ENCODE measurements at regions not wholly inside any gene's neighbourhood (a gene's known extent, or its start where the extent isn't known, plus 50 kb on each side); places are given as distances from the start of the nearest gene placed in this dataset.

DNA sequence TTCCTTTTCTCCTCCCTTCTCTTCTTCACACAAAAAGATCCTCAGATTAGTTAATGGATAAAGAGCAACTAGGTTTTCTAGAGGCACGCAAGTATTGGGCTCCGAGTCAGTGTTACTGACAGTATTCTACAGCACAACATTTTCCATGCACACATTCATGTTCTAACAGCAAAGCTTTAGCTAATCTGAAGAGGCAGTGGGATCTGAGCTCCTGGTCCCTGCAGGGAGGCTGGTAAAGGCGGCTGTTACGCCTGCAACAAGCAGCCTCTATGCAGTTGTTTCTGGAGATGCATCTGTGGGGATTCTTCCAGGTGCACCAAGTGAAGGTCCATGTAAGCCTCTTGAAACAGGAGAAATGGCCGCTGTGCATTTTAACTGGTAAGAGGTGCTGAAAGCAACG, 143.8 kb downstream of the EFNB2 start (continued):
- no peak for TF ChIP-seq JUNB (IDR thresholded peaks at IDR 0.05; ENCODE audit: unreplicated experiment)
- TF ChIP-seq POLR2AphosphoS5 (IDR thresholded peaks at IDR 0.05; ENCODE audit: low read depth) = no peak
- no peak for TF ChIP-seq NANOG (IDR thresholded peaks at IDR 0.05; ENCODE audit: borderline replicate concordance)
- TF ChIP-seq, protein P1, sequence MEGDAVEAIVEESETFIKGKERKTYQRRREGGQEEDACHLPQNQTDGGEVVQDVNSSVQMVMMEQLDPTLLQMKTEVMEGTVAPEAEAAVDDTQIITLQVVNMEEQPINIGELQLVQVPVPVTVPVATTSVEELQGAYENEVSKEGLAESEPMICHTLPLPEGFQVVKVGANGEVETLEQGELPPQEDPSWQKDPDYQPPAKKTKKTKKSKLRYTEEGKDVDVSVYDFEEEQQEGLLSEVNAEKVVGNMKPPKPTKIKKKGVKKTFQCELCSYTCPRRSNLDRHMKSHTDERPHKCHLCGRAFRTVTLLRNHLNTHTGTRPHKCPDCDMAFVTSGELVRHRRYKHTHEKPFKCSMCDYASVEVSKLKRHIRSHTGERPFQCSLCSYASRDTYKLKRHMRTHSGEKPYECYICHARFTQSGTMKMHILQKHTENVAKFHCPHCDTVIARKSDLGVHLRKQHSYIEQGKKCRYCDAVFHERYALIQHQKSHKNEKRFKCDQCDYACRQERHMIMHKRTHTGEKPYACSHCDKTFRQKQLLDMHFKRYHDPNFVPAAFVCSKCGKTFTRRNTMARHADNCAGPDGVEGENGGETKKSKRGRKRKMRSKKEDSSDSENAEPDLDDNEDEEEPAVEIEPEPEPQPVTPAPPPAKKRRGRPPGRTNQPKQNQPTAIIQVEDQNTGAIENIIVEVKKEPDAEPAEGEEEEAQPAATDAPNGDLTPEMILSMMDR (conservative IDR thresholded peaks at IDR 0.05; ENCODE audit: low read depth in 2 of 2) = no peak
- no peak for TF ChIP-seq CREB1 (CRISPR knock-in tag; IDR thresholded peaks at IDR 0.05; ENCODE audit: low read depth)
- no peak for TF ChIP-seq EZH2phosphoT487 (IDR thresholded peaks at IDR 0.05; ENCODE audit: unreplicated experiment)
- no peak for TF ChIP-seq ZNF114 (CRISPR knock-in tag; IDR thresholded peaks at IDR 0.05)
- no peak for TF ChIP-seq EZH2 (IDR thresholded peaks at IDR 0.05; ENCODE audit: low read depth, unreplicated experiment)
- TF ChIP-seq, protein P2, sequence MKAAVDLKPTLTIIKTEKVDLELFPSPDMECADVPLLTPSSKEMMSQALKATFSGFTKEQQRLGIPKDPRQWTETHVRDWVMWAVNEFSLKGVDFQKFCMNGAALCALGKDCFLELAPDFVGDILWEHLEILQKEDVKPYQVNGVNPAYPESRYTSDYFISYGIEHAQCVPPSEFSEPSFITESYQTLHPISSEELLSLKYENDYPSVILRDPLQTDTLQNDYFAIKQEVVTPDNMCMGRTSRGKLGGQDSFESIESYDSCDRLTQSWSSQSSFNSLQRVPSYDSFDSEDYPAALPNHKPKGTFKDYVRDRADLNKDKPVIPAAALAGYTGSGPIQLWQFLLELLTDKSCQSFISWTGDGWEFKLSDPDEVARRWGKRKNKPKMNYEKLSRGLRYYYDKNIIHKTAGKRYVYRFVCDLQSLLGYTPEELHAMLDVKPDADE (IDR thresholded peaks at IDR 0.05) = no peak

DNA sequence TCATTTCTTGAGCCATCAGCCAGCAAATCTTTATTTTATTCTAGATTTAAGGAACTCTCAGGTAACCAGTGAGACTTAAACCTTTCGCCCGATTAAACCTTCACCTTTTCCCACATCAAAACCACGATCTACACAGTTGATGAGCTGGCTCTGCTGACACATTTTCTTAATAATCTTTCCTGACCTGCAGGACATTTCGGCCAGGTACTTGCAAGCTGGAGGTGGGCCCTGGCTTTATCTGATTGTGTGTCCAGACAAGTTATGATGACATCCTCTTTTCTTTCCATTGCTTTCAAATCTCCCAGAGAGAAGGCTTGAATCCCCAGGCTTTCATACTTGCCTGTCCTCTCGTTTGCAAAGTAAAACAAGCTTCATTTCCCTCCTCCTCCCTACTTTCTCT, 144.2 kb downstream of the EFNB2 start:
- no peaks in the 10 kb centered on the region for H3K36me3 ChIP-seq (ENCODE audit: insufficient read depth)
- Mint-ChIP-seq H3K27me3 (ENCODE audit: insufficient read depth, low read depth, poor library complexity) (peaks cover 2% of the 10 kb centered on the region), H3K4me3 (no peak overlapping the region), H3K27ac (no peak overlapping the region), H3K9me3 (peaks cover 3% of the 10 kb centered on the region; the same call in 1 of the 3 replicates), H3K4me1 (peaks cover 13% of the 10 kb centered on the region; the same call in 2 of the 3 replicates), H3K36me3 (ENCODE audit: low read depth) (peaks cover 3% of the 10 kb centered on the region; the same call in 1 of the 3 replicates)
- peaks cover 14% of the 10 kb centered on the region; the same call in 1 of the 2 replicates for H3K9me2 ChIP-seq (ENCODE audit: insufficient read depth)
- no peak for DNase-seq (ENCODE audit: low spot score)
- H2AFZ ChIP-seq = peak overlapping the region; percentile 72; the same call in 1 of the 2 replicates
- H3K4me2 ChIP-seq = no peak overlapping the region
- no peak overlapping the region for H3K27ac ChIP-seq (ENCODE audit: low read depth)
- peaks cover 4% of the 10 kb centered on the region; the same call in 1 of the 2 replicates for H3K4me1 ChIP-seq (ENCODE audit: insufficient read depth)
- H4K20me1 ChIP-seq (replicated peaks; ENCODE audit: insufficient read depth) = no peaks in the 10 kb centered on the region
- no peak for ATAC-seq
- H3K4me3 ChIP-seq = no peak overlapping the region
- H3F3A ChIP-seq (replicated peaks; ENCODE audit: low read depth) = no peaks in the 10 kb centered on the region
- no peaks in the 10 kb centered on the region for H3K27me3 ChIP-seq (ENCODE audit: insufficient read depth)
- H3K79me2 ChIP-seq (replicated peaks; ENCODE audit: insufficient read depth) = no peaks in the 10 kb centered on the region
- no peak for TF ChIP-seq POLR2AphosphoS5 (IDR thresholded peaks at IDR 0.05; ENCODE audit: low read depth)
- no peak for TF ChIP-seq EZH2 (IDR thresholded peaks at IDR 0.05; ENCODE audit: low read depth, unreplicated experiment)
- no peak for TF ChIP-seq JUNB (IDR thresholded peaks at IDR 0.05; ENCODE audit: unreplicated experiment)
- no peak for TF ChIP-seq STAT1 (IDR thresholded peaks at IDR 0.05; ENCODE audit: unreplicated experiment)
- TF ChIP-seq ZNF114 (CRISPR knock-in tag; IDR thresholded peaks at IDR 0.05) = no peak
- TF ChIP-seq NANOG (IDR thresholded peaks at IDR 0.05; ENCODE audit: borderline replicate concordance) = no peak
- TF ChIP-seq, protein P3, sequence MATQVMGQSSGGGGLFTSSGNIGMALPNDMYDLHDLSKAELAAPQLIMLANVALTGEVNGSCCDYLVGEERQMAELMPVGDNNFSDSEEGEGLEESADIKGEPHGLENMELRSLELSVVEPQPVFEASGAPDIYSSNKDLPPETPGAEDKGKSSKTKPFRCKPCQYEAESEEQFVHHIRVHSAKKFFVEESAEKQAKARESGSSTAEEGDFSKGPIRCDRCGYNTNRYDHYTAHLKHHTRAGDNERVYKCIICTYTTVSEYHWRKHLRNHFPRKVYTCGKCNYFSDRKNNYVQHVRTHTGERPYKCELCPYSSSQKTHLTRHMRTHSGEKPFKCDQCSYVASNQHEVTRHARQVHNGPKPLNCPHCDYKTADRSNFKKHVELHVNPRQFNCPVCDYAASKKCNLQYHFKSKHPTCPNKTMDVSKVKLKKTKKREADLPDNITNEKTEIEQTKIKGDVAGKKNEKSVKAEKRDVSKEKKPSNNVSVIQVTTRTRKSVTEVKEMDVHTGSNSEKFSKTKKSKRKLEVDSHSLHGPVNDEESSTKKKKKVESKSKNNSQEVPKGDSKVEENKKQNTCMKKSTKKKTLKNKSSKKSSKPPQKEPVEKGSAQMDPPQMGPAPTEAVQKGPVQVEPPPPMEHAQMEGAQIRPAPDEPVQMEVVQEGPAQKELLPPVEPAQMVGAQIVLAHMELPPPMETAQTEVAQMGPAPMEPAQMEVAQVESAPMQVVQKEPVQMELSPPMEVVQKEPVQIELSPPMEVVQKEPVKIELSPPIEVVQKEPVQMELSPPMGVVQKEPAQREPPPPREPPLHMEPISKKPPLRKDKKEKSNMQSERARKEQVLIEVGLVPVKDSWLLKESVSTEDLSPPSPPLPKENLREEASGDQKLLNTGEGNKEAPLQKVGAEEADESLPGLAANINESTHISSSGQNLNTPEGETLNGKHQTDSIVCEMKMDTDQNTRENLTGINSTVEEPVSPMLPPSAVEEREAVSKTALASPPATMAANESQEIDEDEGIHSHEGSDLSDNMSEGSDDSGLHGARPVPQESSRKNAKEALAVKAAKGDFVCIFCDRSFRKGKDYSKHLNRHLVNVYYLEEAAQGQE (IDR thresholded peaks at IDR 0.05; ENCODE audit: unreplicated experiment) = no peak
- no peak for TF ChIP-seq ZNF331 (CRISPR knock-in tag; IDR thresholded peaks at IDR 0.05; ENCODE audit: low read depth)
- TF ChIP-seq, protein P2 (IDR thresholded peaks at IDR 0.05) = no peak

All from GM23338 (cell line).